Endothelial cell of umbilical vein (primary cell): ENCODE measurements at regions not wholly inside any gene's neighbourhood (a gene's known extent, or its start where the extent isn't known, plus 50 kb on each side); places are given as distances from the start of the nearest gene placed in this dataset.

Experiments
- BruUV-seq: library from RNA; stranded (reverse); fragments of 400-500 nt; replicated peaks from 2 replicates; lab custom pipeline; 2021; lab: Mats Ljungman, UMichigan
- CTCF ChIA-PET: fragments of 300-600, 350-600 bp; sonication (Branson Sonifier 250); formaldehyde crosslinking; loops from one replicate; lab custom pipeline; 2021; ENCODE audit warnings: antibody characterized with exemption, inconsistent platforms; lab: Charles Lee
- POLR2A ChIA-PET: fragments of 300-600, 350-600 bp; sonication (Branson Sonifier 250); formaldehyde crosslinking; loops from one replicate; lab custom pipeline; 2021; ENCODE audit warnings: antibody characterized with exemption, inconsistent platforms; lab: Charles Lee
- DNase-seq: peaks from one replicate; pipeline ENCODE4 v3.0.0-alpha.2; 2011; ENCODE audit warnings: low read depth, low spot score
- FAIRE-seq: peaks from 2 replicates; lab custom pipeline; 2011; peaks lifted over from hg19 to GRCh38; lab: Jason Lieb, UNC
- H2AFZ ChIP-seq: 2 replicates; pipeline ENCODE4 v1.6.0; 2012; ENCODE audit warnings: low read depth, low read length, control low read depth, inconsistent platforms
- H3K27ac ChIP-seq: 2 replicates; pipeline ENCODE4 v1.5.1; 2011; ENCODE audit warnings: low read depth, mild to moderate bottlenecking, control low read depth, low read length, moderate library complexity; ENCODE audit not compliant: insufficient read depth
- H3K27me3 ChIP-seq, 2 experiments: 2 replicates each; pipeline versions ENCODE4 v1.6.0 to v1.6.1; 2011; ENCODE audit warnings: low read length in 2 of 2, mixed read lengths in 1 of 2; ENCODE audit not compliant: control insufficient read depth in 2 of 2, insufficient read depth in 2 of 2
- H3K36me3 ChIP-seq, 2 experiments: 2 replicates in 1 of 2; 3 replicates in 1 of 2; pipeline ENCODE4 v1.5.1; 2011; ENCODE audit warnings: low read length in 2 of 2, mild to moderate bottlenecking in 1 of 2, moderate library complexity in 1 of 2; ENCODE audit not compliant: control insufficient read depth in 2 of 2, insufficient read depth in 2 of 2; ENCODE audit errors: extremely low read depth in 1 of 2
- H3K4me1 ChIP-seq: 3 replicates; pipeline ENCODE4 v1.5.1; 2011; ENCODE audit warnings: mild to moderate bottlenecking, low read length; ENCODE audit not compliant: control insufficient read depth, insufficient read depth; ENCODE audit errors: extremely low read depth
- H3K4me2 ChIP-seq: 2 replicates; pipeline ENCODE4 v1.6.1; 2011; ENCODE audit warnings: low read length, control low read depth, mixed read lengths; ENCODE audit not compliant: insufficient read depth
- H3K4me3 ChIP-seq, 3 experiments: fragments of 200-600 bp in 1 of 3; sonication (generic), shearing (Covaris generic) in 1 of 3; replicated peaks in 1 of 3; 2 replicates each; pipeline ENCODE4 v1.5.1; 2011 to 2016; ENCODE audit warnings: control low read depth in 3 of 3, low read length in 3 of 3, mild to moderate bottlenecking in 2 of 3, inconsistent platforms in 1 of 3, low read depth in 1 of 3, moderate library complexity in 1 of 3; ENCODE audit not compliant: insufficient read depth in 1 of 3
- H3K79me2 ChIP-seq: 2 replicates; pipeline ENCODE4 v1.6.0; 2012; ENCODE audit warnings: low read length, inconsistent platforms; ENCODE audit not compliant: control insufficient read depth, insufficient read depth
- H3K9ac ChIP-seq: replicated peaks from 2 replicates; pipeline ENCODE3; 2011; ENCODE audit warnings: low read length, control low read depth; ENCODE audit not compliant: insufficient read depth; ENCODE audit errors: extremely low read depth
- H3K9me1 ChIP-seq: replicated peaks from 3 replicates; pipeline ENCODE4 v1.6.0; 2011; ENCODE audit warnings: mild to moderate bottlenecking, low read length; ENCODE audit not compliant: control insufficient read depth, insufficient read depth; ENCODE audit errors: extremely low read depth
- H3K9me3 ChIP-seq: replicated peaks from 2 replicates; pipeline ENCODE4 v1.5.1; 2012; ENCODE audit warnings: low read length, inconsistent platforms; ENCODE audit not compliant: control insufficient read depth, insufficient read depth
- H4K20me1 ChIP-seq: replicated peaks from 2 replicates; pipeline ENCODE3; 2011; ENCODE audit warnings: mild to moderate bottlenecking, low read length; ENCODE audit not compliant: control insufficient read depth, insufficient read depth; ENCODE audit errors: extremely low read depth
- GATA2 ChIP-seq: IDR thresholded peaks from 2 replicates; pipeline ENCODE4 v1.7.0; 2011; ENCODE audit warnings: low read depth, mild to moderate bottlenecking, moderate library complexity, mixed read lengths, low read length; ENCODE audit not compliant: insufficient read length, insufficient read depth
- JUN ChIP-seq: IDR thresholded peaks from 2 replicates; pipeline ENCODE4 v1.6.1; 2011; ENCODE audit warnings: borderline replicate concordance, low read depth; ENCODE audit not compliant: insufficient read length, insufficient read depth
- MYC ChIP-seq: IDR thresholded peaks from one replicate; pipeline ENCODE4 v1.6.1; 2011; ENCODE audit warnings: mild to moderate bottlenecking, low read depth, low read length
- POLR2AphosphoS5 ChIP-seq: IDR thresholded peaks from 2 replicates; pipeline ENCODE4 v1.6.1; 2012; ENCODE audit warnings: low read depth, mild to moderate bottlenecking, control low read depth, low read length, moderate library complexity; ENCODE audit not compliant: insufficient read depth
- dilution Hi-C: fragments of 300-500 bp; cut with MboI; formaldehyde crosslinking; loops from one replicate; pipeline ENCODE4 v1.15.0; 2019; ENCODE audit warnings: low sequenced_read_pairs; ENCODE audit not compliant: extremely low pct_ligation_motif_present
- intact Hi-C: fragments of 100-400 bp; cut with micrococcal nuclease; formaldehyde crosslinking; loops from one replicate; pipeline ENCODE4 v1.10.0; 2022

DNA sequence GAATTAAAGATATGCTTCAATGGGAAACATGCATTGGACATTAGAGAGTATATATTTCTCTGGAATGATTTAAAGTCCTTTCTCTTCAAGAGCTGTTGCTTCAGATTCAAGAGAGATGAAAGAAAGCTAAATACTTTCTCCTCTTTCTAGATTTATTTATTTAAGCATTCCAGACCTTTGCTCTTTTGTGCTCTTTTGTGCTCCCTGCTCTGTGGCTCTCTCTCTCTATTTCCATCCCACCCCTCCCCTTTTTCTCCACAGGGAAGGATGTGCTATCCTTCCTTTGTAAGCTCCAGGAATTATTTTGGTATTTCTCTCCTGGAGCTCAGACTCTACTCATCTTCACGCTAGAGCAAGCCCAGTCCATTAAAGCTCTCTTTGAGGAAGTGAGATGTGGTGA lies 871.9 kb upstream of the GBE1 start:
- Histone ChIP-seq H3K27ac (no peak overlapping the region), H4K20me1 (no peaks in the 10 kb centered on the region), H3K79me2 (no peaks in the 10 kb centered on the region), H3K4me1 (no peaks in the 10 kb centered on the region), H3K9ac (no peak overlapping the region), H3K27me3 (no peaks in the 10 kb centered on the region), H3K9me1 (no peaks in the 10 kb centered on the region), H3K36me3 (no peaks in the 10 kb centered on the region), H3K9me3 (peaks cover 2% of the 10 kb centered on the region), H3K4me2 (no peak overlapping the region), H2AFZ (no peak overlapping the region), H3K4me3 (no peak overlapping the region)
- TF ChIP-seq JUN = no peak
- intact Hi-C loops (no loop called here), dilution Hi-C loops (no loop called here)
- no peak for FAIRE-seq
- no TSS peak for BruUV-seq
- POLR2A ChIA-PET = no interaction called here
- CTCF ChIA-PET = interaction anchor here (1.6 kb wide), 1 partner anchor 24 kb away, joined by 3 read pairs; no protein-coding TSS in a partner anchor
- DNase-seq = no peak

DNA sequence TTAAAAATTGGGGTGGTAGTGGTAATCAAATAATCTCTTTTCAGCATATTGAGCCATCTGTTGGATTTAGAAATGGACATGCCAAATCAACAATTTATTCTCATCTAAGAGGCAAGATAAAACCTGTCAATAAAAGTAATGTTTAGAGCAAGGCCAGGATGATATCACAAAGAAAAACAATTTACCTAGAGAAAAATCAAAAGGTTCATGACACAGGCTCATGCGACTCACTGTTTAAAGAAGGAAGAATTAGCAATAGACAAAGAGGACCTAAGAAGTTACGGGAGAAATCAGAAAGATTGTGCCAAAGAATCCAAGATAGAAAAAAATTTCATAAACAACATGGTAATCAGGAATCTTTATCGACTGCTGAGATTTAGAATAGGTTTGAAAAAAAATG lies 868.5 kb upstream of the GBE1 start:
- POLR2A ChIA-PET = no interaction called here
- intact Hi-C loops = no loop called here
- no peaks in the 10 kb centered on the region for H3K4me1 ChIP-seq
- peaks cover 2% of the 10 kb centered on the region for H3K9me3 ChIP-seq
- BruUV-seq = no TSS peak
- no peak overlapping the region for H3K4me3 ChIP-seq
- TF ChIP-seq POLR2AphosphoS5 (no peak), MYC (no peak), GATA2 (no peak), JUN (no peak)
- no peaks in the 10 kb centered on the region for H3K9me1 ChIP-seq
- no peak overlapping the region for H2AFZ ChIP-seq
- H3K27me3 ChIP-seq = no peaks in the 10 kb centered on the region
- H3K9ac ChIP-seq = no peak overlapping the region
- DNase-seq (no peak), FAIRE-seq (no peak)
- H3K79me2 ChIP-seq = no peaks in the 10 kb centered on the region
- H3K27ac ChIP-seq = no peak overlapping the region
- H4K20me1 ChIP-seq = no peaks in the 10 kb centered on the region
- dilution Hi-C loops = no loop called here
- CTCF ChIA-PET = no interaction called here
- H3K36me3 ChIP-seq = no peaks in the 10 kb centered on the region
- H3K4me2 ChIP-seq = no peak overlapping the region
